B cell (primary cell): ENCODE measurements at regions not wholly inside any gene's neighbourhood (a gene's known extent, or its start where the extent isn't known, plus 50 kb on each side); places are given as distances from the start of the nearest gene placed in this dataset.

Experiments used
- ATAC-seq: fragments of 200-7000 bp; cut with Tn5 transposase; one replicate; pipeline ENCODE4 v1.10.0; 2021; ENCODE audit warnings: low read depth, mild to moderate bottlenecking, moderate number of reproducible peaks, moderate library complexity
- CTCF ChIA-PET: fragments of 350-600 bp; sonication (Branson Sonifier 250); formaldehyde crosslinking; loops from one replicate; lab custom pipeline; 2021; ENCODE audit warnings: antibody characterized with exemption, inconsistent platforms; lab: Charles Lee
- POLR2A ChIA-PET: fragments of 350-600 bp; sonication (Branson Sonifier 250); formaldehyde crosslinking; loops from one replicate; lab custom pipeline; 2021; ENCODE audit warnings: antibody characterized with exemption; lab: Charles Lee
- DNase-seq: peaks from one replicate; pipeline ENCODE4 v3.0.0; 2013
- H2AFZ ChIP-seq: 2 replicates; pipeline ENCODE4 v1.6.1; 2012; ENCODE audit warnings: mild to moderate bottlenecking, low read depth, low read length; ENCODE audit not compliant: insufficient read depth, poor library complexity, severe bottlenecking
- H3K27ac ChIP-seq, 2 donors: 1 replicate in 1 of 2; 2 replicates in 1 of 2; pipeline ENCODE4 v1.5.1; 2012 to 2013; ENCODE audit warnings: low read length in 2 of 2, mild to moderate bottlenecking in 2 of 2, moderate library complexity in 1 of 2
- H3K27me3 ChIP-seq, 4 experiments: fragments of 200-600 bp in 1 of 4; sonication (generic) in 1 of 4; replicated peaks in 1 of 4; 1 replicate in 2 of 4; 2 replicates in 2 of 4; pipeline versions ENCODE4 v1.6.1 to v1.7.0; 2013 to 2016; ENCODE audit warnings: low read length in 3 of 4, mild to moderate bottlenecking in 2 of 4, mixed read lengths in 1 of 4, moderate library complexity in 1 of 4; ENCODE audit not compliant: insufficient read depth in 4 of 4, control insufficient read depth in 3 of 4; ENCODE audit errors: control extremely low read depth in 1 of 4
- H3K36me3 ChIP-seq, 2 experiments: replicated peaks in 1 of 2; 1 replicate in 1 of 2; 2 replicates in 1 of 2; pipeline versions ENCODE4 v1.6.1 to v1.7.1; 2013; ENCODE audit warnings: low read length in 1 of 2; ENCODE audit not compliant: insufficient read depth in 2 of 2, control insufficient read depth in 1 of 2; ENCODE audit errors: control extremely low read depth in 1 of 2, extremely low read depth in 1 of 2
- H3K4me1 ChIP-seq, 2 donors: fragments of 200-600 bp in 1 of 2; sonication (generic) in 1 of 2; 1 replicate in 1 of 2; 2 replicates in 1 of 2; pipeline versions ENCODE4 v1.5.1 to v1.6.1; 2013 to 2017; ENCODE audit warnings: low read length in 2 of 2; ENCODE audit not compliant: control insufficient read depth in 2 of 2, insufficient read depth in 2 of 2
- H3K4me2 ChIP-seq: replicated peaks from 2 replicates; pipeline ENCODE3; 2012; ENCODE audit warnings: mild to moderate bottlenecking, low read depth, low read length; ENCODE audit not compliant: poor library complexity, severe bottlenecking
- H3K4me3 ChIP-seq, 5 experiments: fragments of 200-600 bp in 1 of 5; sonication (generic) in 1 of 5; 1 replicate in 3 of 5; 2 replicates in 2 of 5; pipeline versions ENCODE4 v1.5.1 to v1.7.0; 2011 to 2016; ENCODE audit warnings: low read length in 4 of 5, mild to moderate bottlenecking in 4 of 5, low read depth in 2 of 5, control low read depth in 1 of 5, moderate library complexity in 1 of 5; ENCODE audit not compliant: insufficient read depth in 1 of 5; ENCODE audit errors: control extremely low read depth in 1 of 5, extremely low read depth in 1 of 5
- H3K79me2 ChIP-seq: fragments of 200-600 bp; sonication (generic); one replicate; pipeline ENCODE4 v1.6.0; 2016; ENCODE audit warnings: low read length; ENCODE audit not compliant: control insufficient read depth, insufficient read depth
- H3K9ac ChIP-seq: fragments of 200-600 bp; sonication (generic); 2 replicates; pipeline ENCODE4 v1.6.1; 2017; ENCODE audit warnings: mild to moderate bottlenecking, low read length, moderate library complexity
- H3K9me3 ChIP-seq, 3 donors: one replicate each; pipeline versions ENCODE4 v1.6.1 to v1.7.1; 2013; ENCODE audit warnings: low read length in 2 of 3; ENCODE audit not compliant: control insufficient read depth in 2 of 3, insufficient read depth in 1 of 3; ENCODE audit errors: control extremely low read depth in 1 of 3
- H4K20me1 ChIP-seq: 2 replicates; pipeline ENCODE4 v1.6.0; 2012; ENCODE audit warnings: mild to moderate bottlenecking, low read length; ENCODE audit not compliant: insufficient read depth, control insufficient read depth, poor library complexity, severe bottlenecking
- H3K27ac Mint-ChIP-seq: one replicate; pipeline ENCODE4 v1.8.0; 2021; ENCODE audit warnings: mixed read lengths
- H3K27me3 Mint-ChIP-seq: one replicate; pipeline ENCODE4 v1.8.0; 2021; ENCODE audit warnings: mixed read lengths
- H3K4me1 Mint-ChIP-seq: one replicate; pipeline ENCODE4 v1.8.0; 2021; ENCODE audit warnings: mixed read lengths
- H3K4me3 Mint-ChIP-seq: one replicate; pipeline ENCODE4 v1.8.0; 2021; ENCODE audit warnings: mixed read lengths
- H3K9me3 Mint-ChIP-seq: one replicate; pipeline ENCODE4 v1.8.0; 2022; ENCODE audit warnings: mixed read lengths; ENCODE audit not compliant: insufficient read depth
- CTCF ChIP-seq: fragments of 200-600 bp; IDR thresholded peaks from one replicate; pipeline ENCODE4 v1.8.0; 2022; ENCODE audit warnings: antibody characterized with exemption, mild to moderate bottlenecking
- EZH2 ChIP-seq: IDR thresholded peaks from 2 replicates; pipeline ENCODE4 v1.6.1; 2012; ENCODE audit warnings: borderline replicate concordance, low read depth, mild to moderate bottlenecking, moderate library complexity, low read length; ENCODE audit not compliant: insufficient read depth, poor library complexity, severe bottlenecking
- WGBS: methylation state at CpG from one replicate; pipeline ENCODE4 v1.1.5; 2013; ENCODE audit warnings: missing lambda C conversion rate; ENCODE audit not compliant: insufficient coverage; 5-methylcytosine and 5-hydroxymethylcytosine counted together
- intact Hi-C: fragments of 100-400 bp; cut with micrococcal nuclease; formaldehyde crosslinking; loops from one replicate; pipeline ENCODE4 v1.10.0; 2022

GRCh38 chr5:173549644-173550043 lies 66.8 kb downstream of the BOD1 start:
- WGBS = 95% methylated on average over 3 of the region's 3 CpGs
- intact Hi-C loops = no loop called here
- H4K20me1 ChIP-seq = no peaks in the 10 kb centered on the region
- H3K79me2 ChIP-seq = no peaks in the 10 kb centered on the region
- ChIA-PET CTCF (no interaction called here), POLR2A (no interaction called here)
- no peak for DNase-seq
- Mint-ChIP-seq H3K4me1 (no peaks in the 10 kb centered on the region), H3K27me3 (peaks cover 13% of the 10 kb centered on the region), H3K27ac (no peak overlapping the region), H3K4me3 (no peak overlapping the region), H3K9me3 (no peaks in the 10 kb centered on the region)
- no peak overlapping the region for H3K4me2 ChIP-seq
- no peaks in the 10 kb centered on the region for H3K27me3 ChIP-seq
- no peak for TF ChIP-seq CTCF
- no peak for TF ChIP-seq EZH2
- no peak overlapping the region for H3K9ac ChIP-seq
- H3K9me3 ChIP-seq = no peaks in the 10 kb centered on the region
- no peaks in the 10 kb centered on the region for H3K36me3 ChIP-seq
- H3K4me1 ChIP-seq = no peaks in the 10 kb centered on the region
- no peak for ATAC-seq
- H2AFZ ChIP-seq = no peak overlapping the region
- H3K27ac ChIP-seq = no peak overlapping the region
- no peak overlapping the region for H3K4me3 ChIP-seq

- ChIA-PET POLR2A (no interaction called here), CTCF (no interaction called here)
- no peak for DNase-seq
- Histone ChIP-seq H2AFZ (no peak overlapping the region), H3K4me1 (no peaks in the 10 kb centered on the region), H3K79me2 (no peaks in the 10 kb centered on the region), H3K27me3 (no peaks in the 10 kb centered on the region), H3K4me3 (no peak overlapping the region), H3K27ac (no peak overlapping the region), H3K9ac (no peak overlapping the region), H3K4me2 (no peak overlapping the region), H3K36me3 (no peaks in the 10 kb centered on the region), H3K9me3 (peaks cover 0 to 3% (median 0%) of the 10 kb centered on the region in 3 donors), H4K20me1 (no peaks in the 10 kb centered on the region)
- Mint-ChIP-seq H3K27ac (no peak overlapping the region), H3K4me3 (no peak overlapping the region), H3K4me1 (no peaks in the 10 kb centered on the region), H3K9me3 (no peaks in the 10 kb centered on the region), H3K27me3 (peaks cover 8% of the 10 kb centered on the region)
- no peak for ATAC-seq
- intact Hi-C loops = no loop called here
- TF ChIP-seq CTCF (no peak), EZH2 (no peak)
- 80% methylated on average over 1 of the region's 3 CpGs for WGBS
Observed at GRCh38 chr5:173547579-173547978, 68.9 kb downstream of the BOD1 start.
